Iris pigment epithelial cell (primary cell): ENCODE measurements at regions not wholly inside any gene's neighbourhood (a gene's known extent, or its start where the extent isn't known, plus 50 kb on each side); places are given as distances from the start of the nearest gene placed in this dataset.
"Not testable (repeated sequence)": the region's sequence is repeated elsewhere in the genome, so short reads cannot be mapped to it uniquely, and the experiment has no call there.

Experiments used
- DNase-seq: peaks from one replicate; pipeline ENCODE4 v3.0.0-alpha.2; 2011; ENCODE audit warnings: low read depth

- DNase-seq: no peak
Observed at GRCh38 chr7:10779465-10780399, 193.9 kb upstream of the PHF14 start.

GRCh38 chr7:10780400-10780747, 193.3 kb upstream of the PHF14 start:
- no peak for DNase-seq

- DNase-seq: not testable (repeated sequence)
Observed at GRCh38 chr7:10786976-10787375, 186.7 kb upstream of the PHF14 start.

GRCh38 chr7:10789170-10789569, 184.5 kb upstream of the PHF14 start:
- DNase-seq: no peak

- DNase-seq: no peak
Observed at GRCh38 chr7:10790910-10791309, 182.8 kb upstream of the PHF14 start.

GRCh38 chr7:10793995-10794775, 179.5 kb upstream of the PHF14 start:
- peak; percentile 1 for DNase-seq

GRCh38 chr7:10797157-10797556, 176.5 kb upstream of the PHF14 start:
- no peak for DNase-seq

GRCh38 chr7:10798044-10798443, 175.6 kb upstream of the PHF14 start:
- no peak for DNase-seq

GRCh38 chr7:10799475-10799874, 174.2 kb upstream of the PHF14 start:
- no peak for DNase-seq

- DNase-seq: no peak
Observed at GRCh38 chr7:10802011-10802410, 171.7 kb upstream of the PHF14 start.

GRCh38 chr7:10802526-10802925, 171.1 kb upstream of the PHF14 start:
- DNase-seq: peak; percentile 68

- DNase-seq: no peak
Observed at GRCh38 chr7:10803720-10804119, 170.0 kb upstream of the PHF14 start.

- DNase-seq: no peak
Observed at GRCh38 chr7:10804770-10805169, 168.9 kb upstream of the PHF14 start.

- DNase-seq: no peak
Observed at GRCh38 chr7:10815546-10815945, 158.1 kb upstream of the PHF14 start.

GRCh38 chr7:10821156-10821555, 152.5 kb upstream of the PHF14 start:
- no peak for DNase-seq

- no peak for DNase-seq
Observed at GRCh38 chr7:10824154-10824553, 149.5 kb upstream of the PHF14 start.

- no peak for DNase-seq
Observed at GRCh38 chr7:10838228-10838627, 135.4 kb upstream of the PHF14 start.

GRCh38 chr7:10845225-10845624, 128.4 kb upstream of the PHF14 start:
- DNase-seq: no peak

- no peak for DNase-seq
Observed at GRCh38 chr7:10855583-10855982, 118.1 kb upstream of the PHF14 start.

- DNase-seq: no peak
Observed at GRCh38 chr7:10860516-10860915, 113.2 kb upstream of the PHF14 start.

- DNase-seq: no peak
Observed at GRCh38 chr7:10863476-10863875, 110.2 kb upstream of the PHF14 start.

- DNase-seq: no peak
Observed at GRCh38 chr7:10874666-10875065, 99.0 kb upstream of the PHF14 start.

- no peak for DNase-seq
Observed at GRCh38 chr7:10875080-10875479, 98.6 kb upstream of the PHF14 start.
